H1 (cell line): ENCODE measurements at regions not wholly inside any gene's neighbourhood (a gene's known extent, or its start where the extent isn't known, plus 50 kb on each side); places are given as distances from the start of the nearest gene placed in this dataset.
"Not testable (repeated sequence)": the region's sequence is repeated elsewhere in the genome, so short reads cannot be mapped to it uniquely, and the experiment has no call there.

Experiments used
- ASH2L ChIP-seq: fragments of 200-600, 300-600 bp; sonication (generic); IDR thresholded peaks from one replicate; pipeline ENCODE4 v1.7.1; 2017; ENCODE audit warnings: low read length
- BRCA1 ChIP-seq: IDR thresholded peaks from 2 replicates; pipeline ENCODE4 v1.6.1; 2012; ENCODE audit warnings: low read depth, low read length, improper control_type of control experiment
- CEBPB ChIP-seq: IDR thresholded peaks from 2 replicates; pipeline ENCODE4 v1.6.1; 2012; ENCODE audit warnings: low read depth, low read length
- CREB1 ChIP-seq: IDR thresholded peaks from 2 replicates; pipeline ENCODE4 v1.6.1; 2012; ENCODE audit warnings: inconsistent platforms
- EZH2 ChIP-seq: fragments of 200-600 bp; sonication (generic); IDR thresholded peaks from 2 replicates; pipeline ENCODE4 v1.7.1; 2012; ENCODE audit warnings: low read depth, mild to moderate bottlenecking, moderate library complexity, low read length, inconsistent platforms; ENCODE audit not compliant: severe bottlenecking
- POLR2A ChIP-seq, 2 experiments: IDR thresholded peaks; 1 replicate in 1 of 2; 2 replicates in 1 of 2; pipeline ENCODE4 v1.6.1; 2011; ENCODE audit warnings: low read depth in 2 of 2, low read length in 2 of 2, mild to moderate bottlenecking in 2 of 2; ENCODE audit errors: control extremely low read depth in 1 of 2
- POLR2AphosphoS5 ChIP-seq: IDR thresholded peaks from 2 replicates; pipeline ENCODE4 v1.6.1; 2011; ENCODE audit warnings: low read depth, low read length
- RNF2 ChIP-seq: fragments of 200-900, 300-1000 bp; sonication (generic); IDR thresholded peaks from 2 replicates; pipeline ENCODE4 v1.7.1; 2016; ENCODE audit warnings: borderline replicate concordance, low read depth, mild to moderate bottlenecking, antibody characterized with exemption, low read length; ENCODE audit not compliant: poor library complexity, severe bottlenecking; ENCODE audit errors: missing control alignments
- SRF ChIP-seq: IDR thresholded peaks from 2 replicates; pipeline ENCODE4 v1.6.1; 2011; ENCODE audit warnings: mild to moderate bottlenecking, low read depth, low read length, moderate library complexity
- TEAD4 ChIP-seq: IDR thresholded peaks from 2 replicates; pipeline ENCODE4 v1.6.1; 2012; ENCODE audit warnings: low read depth, low read length, inconsistent platforms, mixed read lengths
- USF2 ChIP-seq: IDR thresholded peaks from 2 replicates; pipeline ENCODE4 v1.6.1; 2011; ENCODE audit warnings: low read length, improper control_type of control experiment
- TF ChIP-seq, protein P1 (sequence below), 3 experiments: IDR thresholded peaks; 1 replicate in 2 of 3; 2 replicates in 1 of 3; pipeline versions ENCODE4 v1.5.1 to v1.6.1; 2011; ENCODE audit warnings: low read length in 3 of 3, mild to moderate bottlenecking in 3 of 3, inconsistent platforms in 2 of 3, low read depth in 1 of 3, moderate library complexity in 1 of 3; ENCODE audit not compliant: insufficient read depth in 1 of 3; ENCODE audit errors: control extremely low read depth in 1 of 3

DNA sequence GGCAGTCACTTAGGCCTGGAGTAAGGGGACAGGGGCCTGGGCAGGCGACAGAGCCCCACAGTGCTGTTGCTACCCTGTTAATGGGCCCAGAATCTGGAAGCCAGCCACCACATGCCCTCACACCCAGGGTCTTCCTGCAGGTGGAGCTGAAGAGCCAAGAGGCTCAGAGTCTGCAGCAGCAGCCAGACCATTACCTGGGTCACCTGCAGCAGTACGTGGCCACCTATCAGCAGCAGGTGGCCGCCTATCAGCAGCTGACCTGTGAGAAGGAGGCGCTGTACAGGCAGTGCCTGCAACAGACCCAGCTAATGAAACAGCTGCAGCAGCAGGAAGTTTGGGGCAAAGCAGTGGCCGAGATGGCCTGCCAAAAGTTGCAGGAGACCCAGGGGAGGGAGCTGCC, 104.2 kb upstream of the FAN1 start:
- TF ChIP-seq TEAD4; ASH2L; POLR2A (IDR thresholded peaks at IDR 0.05; ENCODE audit: control extremely low read depth in 1 of 2, low read depth in 2 of 2, low read length in 2 of 2); BRCA1; EZH2; USF2; POLR2AphosphoS5; CREB1; RNF2; CEBPB; SRF: not testable (repeated sequence)
- TF ChIP-seq, protein P1, sequence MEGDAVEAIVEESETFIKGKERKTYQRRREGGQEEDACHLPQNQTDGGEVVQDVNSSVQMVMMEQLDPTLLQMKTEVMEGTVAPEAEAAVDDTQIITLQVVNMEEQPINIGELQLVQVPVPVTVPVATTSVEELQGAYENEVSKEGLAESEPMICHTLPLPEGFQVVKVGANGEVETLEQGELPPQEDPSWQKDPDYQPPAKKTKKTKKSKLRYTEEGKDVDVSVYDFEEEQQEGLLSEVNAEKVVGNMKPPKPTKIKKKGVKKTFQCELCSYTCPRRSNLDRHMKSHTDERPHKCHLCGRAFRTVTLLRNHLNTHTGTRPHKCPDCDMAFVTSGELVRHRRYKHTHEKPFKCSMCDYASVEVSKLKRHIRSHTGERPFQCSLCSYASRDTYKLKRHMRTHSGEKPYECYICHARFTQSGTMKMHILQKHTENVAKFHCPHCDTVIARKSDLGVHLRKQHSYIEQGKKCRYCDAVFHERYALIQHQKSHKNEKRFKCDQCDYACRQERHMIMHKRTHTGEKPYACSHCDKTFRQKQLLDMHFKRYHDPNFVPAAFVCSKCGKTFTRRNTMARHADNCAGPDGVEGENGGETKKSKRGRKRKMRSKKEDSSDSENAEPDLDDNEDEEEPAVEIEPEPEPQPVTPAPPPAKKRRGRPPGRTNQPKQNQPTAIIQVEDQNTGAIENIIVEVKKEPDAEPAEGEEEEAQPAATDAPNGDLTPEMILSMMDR (IDR thresholded peaks at IDR 0.05; ENCODE audit: control extremely low read depth in 1 of 3, insufficient read depth in 1 of 3, low read depth in 1 of 3, low read length in 3 of 3) = peak; percentile 8 to 28 (median 16); a peak in 3 of 4 replicates
